PC-3 (cell line): ENCODE measurements at regions not wholly inside any gene's neighbourhood (a gene's known extent, or its start where the extent isn't known, plus 50 kb on each side); places are given as distances from the start of the nearest gene placed in this dataset.

ENCODE experiments used
- EZH2 ChIP-seq: fragments of 300-600 bp; sonication (generic); IDR thresholded peaks from one replicate; pipeline ENCODE4 v1.6.1; 2017; ENCODE audit warnings: antibody characterized with exemption, mild to moderate bottlenecking, low read length; ENCODE audit not compliant: unreplicated experiment
- EZH2phosphoT487 ChIP-seq: fragments of 300-600 bp; sonication (generic); IDR thresholded peaks from 2 replicates; pipeline ENCODE4 v1.6.1; 2018; ENCODE audit warnings: mild to moderate bottlenecking, antibody characterized with exemption, low read length, borderline replicate concordance
- TF ChIP-seq, protein P1 (sequence below): fragments of 300-600 bp; sonication (generic); conservative IDR thresholded peaks from 2 replicates; pipeline ENCODE4 v1.5.1; 2017; ENCODE audit warnings: antibody characterized with exemption, low read depth, mild to moderate bottlenecking, low read length

DNA sequence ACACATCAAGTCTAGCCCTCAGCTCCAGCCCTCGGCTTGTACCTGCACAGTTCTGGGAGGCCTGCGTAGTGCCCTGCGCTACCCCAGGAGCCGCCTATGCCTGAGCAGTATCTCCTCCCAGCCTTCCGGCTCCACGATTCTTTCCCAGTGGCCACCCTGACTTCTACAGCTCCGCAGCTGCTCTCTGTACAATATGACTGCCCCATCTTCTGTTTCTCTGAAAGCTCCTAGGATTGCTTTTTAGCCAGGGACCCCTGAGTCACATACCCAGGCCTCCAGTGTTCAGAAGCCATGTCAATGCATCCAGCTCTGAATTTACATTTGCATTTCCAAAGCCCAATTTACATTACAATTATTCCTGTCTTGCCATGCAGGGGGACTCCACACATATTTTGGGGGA lies 135.5 kb downstream of the PJA1 start:
- no peak for TF ChIP-seq EZH2
- TF ChIP-seq, protein P1, sequence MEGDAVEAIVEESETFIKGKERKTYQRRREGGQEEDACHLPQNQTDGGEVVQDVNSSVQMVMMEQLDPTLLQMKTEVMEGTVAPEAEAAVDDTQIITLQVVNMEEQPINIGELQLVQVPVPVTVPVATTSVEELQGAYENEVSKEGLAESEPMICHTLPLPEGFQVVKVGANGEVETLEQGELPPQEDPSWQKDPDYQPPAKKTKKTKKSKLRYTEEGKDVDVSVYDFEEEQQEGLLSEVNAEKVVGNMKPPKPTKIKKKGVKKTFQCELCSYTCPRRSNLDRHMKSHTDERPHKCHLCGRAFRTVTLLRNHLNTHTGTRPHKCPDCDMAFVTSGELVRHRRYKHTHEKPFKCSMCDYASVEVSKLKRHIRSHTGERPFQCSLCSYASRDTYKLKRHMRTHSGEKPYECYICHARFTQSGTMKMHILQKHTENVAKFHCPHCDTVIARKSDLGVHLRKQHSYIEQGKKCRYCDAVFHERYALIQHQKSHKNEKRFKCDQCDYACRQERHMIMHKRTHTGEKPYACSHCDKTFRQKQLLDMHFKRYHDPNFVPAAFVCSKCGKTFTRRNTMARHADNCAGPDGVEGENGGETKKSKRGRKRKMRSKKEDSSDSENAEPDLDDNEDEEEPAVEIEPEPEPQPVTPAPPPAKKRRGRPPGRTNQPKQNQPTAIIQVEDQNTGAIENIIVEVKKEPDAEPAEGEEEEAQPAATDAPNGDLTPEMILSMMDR: no peak
- no peak for TF ChIP-seq EZH2phosphoT487
